GM19025 (cell line): ENCODE measurements at regions not wholly inside any gene's neighbourhood (a gene's known extent, or its start where the extent isn't known, plus 50 kb on each side); places are given as distances from the start of the nearest gene placed in this dataset.
"Not testable (repeated sequence)": the region's sequence is repeated elsewhere in the genome, so short reads cannot be mapped to it uniquely, and the experiment has no call there.

Source experiments
- ATAC-seq: cut with Tn5 transposase; IDR thresholded peaks from one replicate; pipeline ENCODE4 v1.9.1; 2021; ENCODE audit warnings: mild to moderate bottlenecking, low read depth, moderate library complexity; ENCODE audit not compliant: unreplicated experiment

- ATAC-seq: no peak
These were observed 232.5 kb upstream of the ZSWIM2 start for GRCh38 chr2:187081461-187081860.

- ATAC-seq: no peak
These were observed 230.9 kb upstream of the ZSWIM2 start for GRCh38 chr2:187079901-187080300.

- ATAC-seq: no peak
These were observed 229.3 kb upstream of the ZSWIM2 start for GRCh38 chr2:187078297-187078696.

- ATAC-seq: no peak
These were observed 226.7 kb upstream of the ZSWIM2 start for GRCh38 chr2:187075671-187076070.

DNA sequence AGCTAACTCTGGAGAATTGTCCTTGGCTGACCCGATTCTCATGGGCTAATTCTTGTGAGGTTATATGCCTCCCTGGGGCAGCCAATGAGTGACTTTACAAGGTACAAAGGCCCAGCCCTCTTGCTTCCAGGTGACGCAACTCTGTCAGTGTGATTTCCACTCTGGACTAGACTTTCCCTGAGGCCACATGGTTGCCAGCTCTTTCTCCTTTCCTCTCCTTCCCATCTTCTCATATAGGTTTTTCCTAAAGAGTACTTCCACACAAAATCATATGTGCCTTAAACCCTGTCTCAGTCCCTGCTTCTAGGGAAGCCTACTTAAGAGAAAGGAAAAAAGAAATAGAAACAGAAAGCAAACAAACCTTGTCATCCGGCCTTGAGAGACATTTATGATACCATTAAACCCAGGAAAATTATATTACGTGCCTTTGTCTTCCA is 226.2 kb upstream of the ZSWIM2 start:
- no peak for ATAC-seq

GRCh38 chr2:187058198-187058597 is 209.2 kb upstream of the ZSWIM2 start:
- ATAC-seq: no peak

- no peak for ATAC-seq
These were observed 208.5 kb upstream of the ZSWIM2 start for GRCh38 chr2:187057466-187057865.

DNA sequence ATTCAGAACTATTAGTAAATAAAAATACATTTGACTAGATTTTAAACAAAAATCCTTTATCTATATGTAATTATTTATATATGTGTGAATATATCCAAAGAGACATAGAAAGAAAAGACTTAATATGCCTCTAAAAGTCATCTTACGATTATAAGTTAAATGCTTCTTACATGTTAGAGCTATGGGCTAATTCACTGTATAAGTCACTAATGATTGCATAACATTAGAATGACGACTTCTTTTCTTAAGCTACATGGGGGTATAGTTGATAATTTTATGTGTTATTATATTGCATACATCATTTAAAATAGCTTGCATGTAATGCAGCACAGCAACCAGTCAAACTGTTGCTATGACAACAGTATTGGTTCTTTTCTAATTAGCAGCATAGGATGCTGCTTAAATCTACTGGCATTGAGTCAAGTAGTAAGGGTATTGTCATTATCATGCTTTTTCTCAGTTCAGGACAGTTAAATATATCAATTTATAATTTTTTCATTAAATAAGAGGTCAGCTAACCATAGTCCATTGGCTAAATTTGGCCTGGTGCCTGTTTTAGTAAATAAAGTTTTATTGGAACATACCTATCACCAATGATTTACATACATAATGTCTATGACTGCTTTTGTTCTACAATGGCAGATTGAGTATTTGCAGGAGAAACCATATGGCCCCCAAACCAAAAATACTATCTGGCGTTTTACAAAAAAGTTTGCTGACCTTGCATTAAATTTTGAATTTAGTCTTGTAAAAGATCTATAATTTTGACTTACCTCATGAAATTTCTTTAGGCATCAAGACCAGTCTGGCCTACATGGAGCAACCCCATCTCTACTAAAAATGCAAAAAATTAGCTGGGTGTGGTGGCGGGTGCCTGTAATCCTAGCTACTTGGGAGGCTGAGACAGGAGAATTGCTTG is 207.7 kb upstream of the ZSWIM2 start:
- no peak for ATAC-seq

- no peak for ATAC-seq
These were observed 206.5 kb upstream of the ZSWIM2 start for GRCh38 chr2:187055463-187055862.

GRCh38 chr2:187054501-187055319 is 205.7 kb upstream of the ZSWIM2 start:
- no peak for ATAC-seq

DNA sequence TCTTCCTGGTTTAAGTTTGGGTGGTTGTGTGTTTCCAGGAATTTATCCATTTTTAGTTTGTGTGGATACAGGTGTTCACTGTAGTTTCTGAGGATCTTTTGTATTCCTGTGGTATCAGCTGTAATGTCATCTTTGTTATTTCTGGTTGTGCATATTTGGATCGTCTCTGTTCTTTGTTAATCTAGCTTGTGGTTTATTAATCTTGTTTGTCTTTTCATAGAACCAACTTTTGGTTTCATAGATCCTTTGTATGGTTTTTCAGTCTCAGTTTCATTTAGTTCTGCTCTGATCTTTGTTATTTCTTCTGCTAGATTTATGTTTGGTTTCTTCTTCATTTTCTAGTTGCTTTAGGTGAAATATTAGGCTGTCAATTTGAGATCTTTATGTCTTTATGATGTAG is 202.4 kb upstream of the ZSWIM2 start:
- ATAC-seq: peak; percentile 78

DNA sequence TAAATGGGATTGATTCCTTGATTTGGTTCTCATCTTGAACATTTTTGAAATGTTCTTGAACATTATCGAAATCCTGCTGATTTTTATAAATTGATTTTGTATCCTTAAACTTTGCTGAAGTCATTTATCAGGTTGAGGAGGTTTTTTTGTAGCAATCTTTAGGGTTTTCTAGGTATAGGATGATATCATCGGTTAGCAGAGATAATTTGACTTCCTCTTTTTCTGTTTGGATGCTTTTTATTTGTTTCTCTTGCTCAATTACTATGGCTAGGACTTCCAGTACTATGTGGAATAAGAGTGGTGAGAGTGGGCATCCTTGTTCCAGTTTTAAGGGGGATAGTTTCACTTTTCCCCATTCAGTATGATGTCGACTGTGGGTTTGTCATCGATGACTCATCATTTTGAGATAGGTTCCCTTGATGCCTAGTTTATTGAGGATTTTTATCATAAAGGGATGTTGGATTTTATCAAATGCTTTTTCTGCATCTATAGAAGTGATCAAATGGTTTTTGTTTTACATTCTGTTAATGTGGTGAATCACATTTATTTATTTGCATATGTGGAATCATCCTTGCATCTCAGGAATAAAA is 201.5 kb upstream of the ZSWIM2 start:
- no peak for ATAC-seq

GRCh38 chr2:187037310-187037709 is 188.3 kb upstream of the ZSWIM2 start:
- no peak for ATAC-seq

GRCh38 chr2:187034434-187034833 is 185.5 kb upstream of the ZSWIM2 start:
- no peak for ATAC-seq

DNA sequence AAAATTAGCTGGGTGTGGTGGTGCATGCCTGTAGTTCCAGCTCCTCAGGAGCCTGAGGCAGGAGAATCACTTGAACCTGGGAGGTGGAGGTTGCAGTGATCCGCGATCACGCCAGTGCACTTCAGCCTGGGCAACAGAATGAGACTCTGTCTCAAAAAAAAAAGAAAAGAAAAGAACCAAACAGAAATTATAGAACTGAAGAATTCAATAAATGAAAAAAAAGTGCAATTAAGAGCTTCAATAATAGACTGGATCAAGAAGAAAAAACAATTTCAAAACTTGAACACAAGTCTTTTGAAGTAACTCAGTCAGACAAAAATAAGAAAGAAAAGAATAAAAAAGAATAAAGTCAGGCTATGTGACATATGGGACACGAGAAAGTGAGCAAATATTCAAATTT is 175.8 kb upstream of the ZSWIM2 start:
- no peak for ATAC-seq

GRCh38 chr2:187023996-187024395 is 175.0 kb upstream of the ZSWIM2 start:
- ATAC-seq: not testable (repeated sequence)

DNA sequence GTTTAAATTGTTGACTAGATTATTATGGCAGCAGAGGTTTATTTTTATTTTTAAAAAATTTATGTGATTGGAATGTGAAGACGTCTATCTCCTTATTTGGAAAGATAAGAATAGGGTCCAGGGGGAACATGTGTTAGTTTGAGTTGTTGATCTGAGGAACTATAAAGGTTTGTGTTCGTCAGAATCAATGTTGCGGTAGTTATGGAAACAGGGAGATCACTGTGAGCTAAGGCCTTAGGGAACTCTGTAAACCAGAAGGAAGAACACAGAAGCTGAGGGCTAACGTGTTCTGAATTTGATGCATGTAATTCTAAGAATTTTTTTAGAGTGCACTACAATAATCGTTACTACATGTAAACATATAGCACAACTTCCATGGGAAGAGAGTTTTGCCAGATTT is 168.5 kb upstream of the ZSWIM2 start:
- no peak for ATAC-seq

- no peak for ATAC-seq
These were observed 164.1 kb upstream of the ZSWIM2 start for GRCh38 chr2:187013058-187013457.

DNA sequence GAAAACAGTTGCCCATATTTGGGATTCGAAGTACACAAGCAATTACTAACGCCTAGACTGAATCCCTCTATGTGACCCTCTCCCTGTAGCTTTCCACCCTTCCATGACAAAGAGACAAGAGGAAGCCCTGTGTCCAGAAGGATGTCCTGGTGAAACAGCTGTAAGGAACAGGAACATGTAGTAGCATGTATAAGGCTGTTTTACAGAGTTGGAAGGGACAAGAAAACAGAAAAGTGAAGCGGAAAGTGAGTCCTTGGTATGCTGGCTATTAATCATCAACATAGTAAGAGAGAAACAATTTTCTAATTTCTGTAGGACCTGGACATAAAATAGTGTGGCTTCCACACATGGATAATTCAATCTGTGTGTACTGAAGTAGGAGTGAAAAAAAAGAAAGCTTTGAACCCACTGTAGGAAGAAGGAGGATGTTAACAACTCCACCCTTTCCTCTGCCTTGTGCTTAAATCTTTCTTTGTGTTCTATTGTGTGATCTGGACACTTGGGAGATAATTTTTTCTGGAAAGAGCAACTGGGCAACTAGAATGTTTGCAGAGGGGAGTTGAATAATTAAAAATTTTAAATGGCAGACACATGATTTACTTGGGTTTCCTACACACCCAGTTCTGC is 162.3 kb upstream of the ZSWIM2 start:
- ATAC-seq: no peak

DNA sequence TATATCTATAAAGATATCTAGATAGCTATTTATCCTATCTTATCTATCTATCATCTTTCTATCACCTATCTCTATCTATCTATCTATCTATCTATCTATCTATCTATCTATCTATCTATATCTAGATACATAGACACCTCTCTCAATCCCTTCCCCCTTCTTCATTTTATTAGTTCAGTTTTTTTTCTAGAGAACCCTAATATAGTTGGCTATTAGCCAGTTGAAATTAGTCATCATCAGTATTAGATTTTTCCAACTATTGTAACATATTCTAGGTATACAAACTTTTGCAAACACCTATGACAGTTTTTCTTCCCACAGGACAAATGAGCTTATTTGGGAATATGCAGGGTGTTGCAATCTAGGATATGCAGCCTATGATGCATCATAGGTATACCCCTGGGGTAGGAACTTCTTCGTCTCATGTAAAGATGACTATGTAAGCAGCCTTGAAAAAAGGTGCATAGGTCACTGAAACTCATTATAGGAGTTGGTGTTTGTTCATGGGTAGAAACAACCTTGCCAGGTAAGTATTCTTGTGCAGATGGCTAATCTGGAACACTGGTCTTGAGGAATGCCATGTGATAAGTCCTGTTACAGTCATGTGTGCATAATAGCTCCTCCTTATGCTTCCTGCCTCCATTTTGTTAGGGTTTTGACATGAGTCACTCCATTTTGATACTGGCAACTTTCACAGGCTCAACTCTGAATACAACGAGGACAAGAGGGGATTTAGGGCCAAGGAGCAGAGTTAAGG is 160.7 kb upstream of the ZSWIM2 start:
- no peak for ATAC-seq
